ENCODE measurements at regions not wholly inside any gene's neighbourhood (a gene's known extent, or its start where the extent isn't known, plus 50 kb on each side); places are given as distances from the start of the nearest gene placed in this dataset.

DNA sequence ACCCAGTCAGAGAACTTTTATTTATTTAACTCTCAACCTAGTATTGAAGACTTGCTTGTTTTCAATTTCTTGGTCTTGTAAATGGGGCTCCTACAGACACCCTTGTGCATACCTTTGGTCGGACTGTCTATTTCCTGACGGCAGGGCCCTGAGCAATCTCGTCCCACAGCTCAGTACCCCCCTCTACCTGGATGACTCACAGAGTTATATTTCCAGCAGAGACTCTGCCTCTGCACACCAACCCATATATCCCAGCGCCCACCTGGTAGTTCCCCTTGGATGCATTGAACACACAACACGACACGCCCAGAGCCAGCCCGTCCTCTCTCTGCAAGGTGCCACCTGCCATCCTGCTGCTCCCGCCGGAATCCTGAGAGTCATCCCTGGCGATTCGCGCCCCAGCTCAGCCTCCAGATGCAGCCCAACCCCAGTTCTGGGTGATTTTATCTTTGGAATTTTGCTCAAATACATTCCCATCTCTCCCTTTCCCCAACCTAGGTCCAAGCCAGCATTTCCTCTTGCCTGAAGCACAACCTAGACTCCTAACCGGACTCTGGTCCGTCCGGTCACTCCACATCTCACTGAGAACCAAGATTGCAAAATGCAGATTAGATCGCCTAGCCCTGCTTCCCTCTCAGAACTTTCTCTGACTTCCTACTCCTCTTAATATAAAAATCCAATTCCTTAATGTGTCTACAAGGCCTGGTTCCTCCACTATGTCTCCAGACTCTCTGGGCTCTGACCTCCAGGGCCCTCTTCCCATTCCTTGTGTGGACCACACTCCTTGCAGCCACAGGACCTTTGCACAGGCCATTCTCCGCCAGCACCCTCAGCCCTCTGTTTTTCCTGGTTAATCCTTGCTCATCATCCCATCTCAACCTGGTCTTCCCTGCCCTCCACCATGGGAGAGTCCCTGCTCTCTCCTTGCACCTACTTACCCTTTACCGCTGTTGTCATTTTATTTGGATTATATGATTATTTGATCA is 129.2 kb downstream of the SEC14L1 start:
- TF ChIP-seq, protein P1, sequence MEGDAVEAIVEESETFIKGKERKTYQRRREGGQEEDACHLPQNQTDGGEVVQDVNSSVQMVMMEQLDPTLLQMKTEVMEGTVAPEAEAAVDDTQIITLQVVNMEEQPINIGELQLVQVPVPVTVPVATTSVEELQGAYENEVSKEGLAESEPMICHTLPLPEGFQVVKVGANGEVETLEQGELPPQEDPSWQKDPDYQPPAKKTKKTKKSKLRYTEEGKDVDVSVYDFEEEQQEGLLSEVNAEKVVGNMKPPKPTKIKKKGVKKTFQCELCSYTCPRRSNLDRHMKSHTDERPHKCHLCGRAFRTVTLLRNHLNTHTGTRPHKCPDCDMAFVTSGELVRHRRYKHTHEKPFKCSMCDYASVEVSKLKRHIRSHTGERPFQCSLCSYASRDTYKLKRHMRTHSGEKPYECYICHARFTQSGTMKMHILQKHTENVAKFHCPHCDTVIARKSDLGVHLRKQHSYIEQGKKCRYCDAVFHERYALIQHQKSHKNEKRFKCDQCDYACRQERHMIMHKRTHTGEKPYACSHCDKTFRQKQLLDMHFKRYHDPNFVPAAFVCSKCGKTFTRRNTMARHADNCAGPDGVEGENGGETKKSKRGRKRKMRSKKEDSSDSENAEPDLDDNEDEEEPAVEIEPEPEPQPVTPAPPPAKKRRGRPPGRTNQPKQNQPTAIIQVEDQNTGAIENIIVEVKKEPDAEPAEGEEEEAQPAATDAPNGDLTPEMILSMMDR (IDR thresholded peaks at IDR 0.05) = no peak
- TF ChIP-seq POLR2A (IDR thresholded peaks at IDR 0.05) (no peak), EP300 (IDR thresholded peaks at IDR 0.05) (no peak)
